Calu3 (cell line): ENCODE measurements at regions not wholly inside any gene's neighbourhood (a gene's known extent, or its start where the extent isn't known, plus 50 kb on each side); places are given as distances from the start of the nearest gene placed in this dataset.

Source experiments
- BruUV-seq: library from RNA; stranded (reverse); fragments of 400-500 nt; replicated peaks from 2 replicates; lab custom pipeline; 2021; lab: Mats Ljungman, UMichigan
- CTCF ChIA-PET: fragments of 300-600 bp; sonication (Branson Sonifier 250); formaldehyde crosslinking; loops from one replicate; lab custom pipeline; 2022; ENCODE audit warnings: antibody characterized with exemption; lab: Charles Lee
- DNase-seq: peaks from one replicate; pipeline ENCODE4 v3.0.0; 2022
- H3K27ac Mint-ChIP-seq: one replicate; pipeline ENCODE4 v1.8.0; 2022; ENCODE audit warnings: mixed read lengths; ENCODE audit not compliant: unreplicated experiment
- H3K27me3 Mint-ChIP-seq: one replicate; pipeline ENCODE4 v1.8.0; 2022; ENCODE audit warnings: mixed read lengths; ENCODE audit not compliant: unreplicated experiment
- H3K36me3 Mint-ChIP-seq: one replicate; pipeline ENCODE4 v1.8.0; 2022; ENCODE audit warnings: mild to moderate bottlenecking, moderate library complexity, mixed read lengths; ENCODE audit not compliant: insufficient read depth, unreplicated experiment
- H3K4me1 Mint-ChIP-seq: one replicate; pipeline ENCODE4 v1.8.0; 2022; ENCODE audit warnings: mild to moderate bottlenecking, low read depth, mixed read lengths; ENCODE audit not compliant: unreplicated experiment
- H3K4me3 Mint-ChIP-seq: one replicate; pipeline ENCODE4 v1.8.0; 2022; ENCODE audit warnings: mild to moderate bottlenecking, low read depth, moderate library complexity, mixed read lengths; ENCODE audit not compliant: unreplicated experiment
- H3K9me3 Mint-ChIP-seq: one replicate; pipeline ENCODE4 v1.8.0; 2022; ENCODE audit warnings: low read depth, mixed read lengths; ENCODE audit not compliant: unreplicated experiment
- CTCF ChIP-seq: fragments of 200-600 bp; IDR thresholded peaks from one replicate; pipeline ENCODE4 v1.8.0; 2022; ENCODE audit warnings: antibody characterized with exemption; ENCODE audit not compliant: unreplicated experiment
- intact Hi-C: fragments of 100-400 bp; cut with micrococcal nuclease; formaldehyde crosslinking; loops from one replicate; pipeline ENCODE4 v1.10.0; 2022; ENCODE audit not compliant: unreplicated experiment

GRCh38 chr6:19336579-19336978 lies 500.6 kb upstream of the ID4 start:
- no peak for TF ChIP-seq CTCF
- no peaks in the 10 kb centered on the region for H3K4me1 Mint-ChIP-seq
- no peak for DNase-seq
- H3K9me3 Mint-ChIP-seq, result peaks cover 13% of the 10 kb centered on the region
- no TSS peak for BruUV-seq
- H3K27me3 Mint-ChIP-seq, result no peaks in the 10 kb centered on the region
- H3K4me3 Mint-ChIP-seq, result no peak overlapping the region
- CTCF ChIA-PET, result no interaction called here
- H3K27ac Mint-ChIP-seq, result no peak overlapping the region
- intact Hi-C loops, result no loop called here
- no peaks in the 10 kb centered on the region for H3K36me3 Mint-ChIP-seq

DNA sequence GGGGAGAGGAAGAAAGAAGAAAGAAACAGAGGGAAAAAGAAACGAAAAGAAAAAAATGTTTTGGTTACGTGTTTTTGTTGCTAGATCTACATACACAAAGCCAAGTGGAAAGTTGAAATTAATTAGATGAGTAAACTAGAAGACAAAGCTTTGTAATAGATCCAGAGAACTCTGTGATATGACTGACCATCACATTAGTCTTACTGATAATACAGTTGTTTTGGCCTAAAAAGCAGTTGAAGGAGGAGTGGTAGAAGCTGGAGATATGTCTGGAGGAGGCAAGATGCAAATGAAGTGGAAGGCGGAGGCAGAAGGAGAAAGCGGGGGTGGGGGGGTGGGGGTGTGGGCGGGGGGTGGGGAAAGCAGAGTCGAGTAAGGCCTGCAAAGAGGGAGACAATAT lies 500.1 kb upstream of the ID4 start:
- intact Hi-C loops, result no loop called here
- Mint-ChIP-seq H3K9me3 (peaks cover 13% of the 10 kb centered on the region), H3K27ac (no peak overlapping the region), H3K4me1 (no peaks in the 10 kb centered on the region), H3K4me3 (no peak overlapping the region), H3K36me3 (no peaks in the 10 kb centered on the region), H3K27me3 (no peaks in the 10 kb centered on the region)
- CTCF ChIA-PET, result no interaction called here
- no peak for DNase-seq
- no peak for TF ChIP-seq CTCF
- BruUV-seq, result no TSS peak

- no peaks in the 10 kb centered on the region for H3K4me1 Mint-ChIP-seq
- H3K27me3 Mint-ChIP-seq, result no peaks in the 10 kb centered on the region
- no peak for DNase-seq
- H3K4me3 Mint-ChIP-seq, result no peak overlapping the region
- H3K27ac Mint-ChIP-seq, result no peak overlapping the region
- peaks cover 17% of the 10 kb centered on the region for H3K9me3 Mint-ChIP-seq
- no TSS peak for BruUV-seq
- H3K36me3 Mint-ChIP-seq, result no peaks in the 10 kb centered on the region
- CTCF ChIA-PET, result interaction anchor here (0.6 kb wide), 1 partner anchor 106 kb away, joined by 3 read pairs; no protein-coding TSS in a partner anchor
- no peak for TF ChIP-seq CTCF
- intact Hi-C loops, result no loop called here
Measured at GRCh38 chr6:19342616-19343015, 494.6 kb upstream of the ID4 start.

DNA sequence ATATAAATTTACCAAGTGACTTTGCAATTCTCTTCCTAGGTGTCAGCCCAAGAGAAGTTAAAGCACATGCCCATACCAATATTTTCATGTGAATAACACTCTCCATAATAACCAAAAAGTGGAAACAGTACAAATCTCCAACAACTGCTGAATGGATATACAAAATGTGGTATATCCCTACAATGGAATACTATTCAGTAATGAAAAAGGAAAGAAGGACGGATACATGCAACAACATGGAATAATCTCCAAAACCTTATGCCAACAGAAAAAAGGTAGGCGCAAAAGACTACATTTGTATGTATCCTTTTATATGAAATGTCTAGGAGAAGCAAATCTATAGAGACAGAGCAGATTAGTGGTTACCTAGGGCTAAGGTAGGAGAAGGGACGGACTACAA lies 487.7 kb upstream of the ID4 start:
- BruUV-seq, result no TSS peak
- no peak overlapping the region for H3K27ac Mint-ChIP-seq
- H3K27me3 Mint-ChIP-seq, result no peaks in the 10 kb centered on the region
- CTCF ChIA-PET, result no interaction called here
- no peaks in the 10 kb centered on the region for H3K4me1 Mint-ChIP-seq
- intact Hi-C loops, result no loop called here
- no peak for DNase-seq
- no peaks in the 10 kb centered on the region for H3K36me3 Mint-ChIP-seq
- no peak overlapping the region for H3K4me3 Mint-ChIP-seq
- peaks cover 13% of the 10 kb centered on the region for H3K9me3 Mint-ChIP-seq
- TF ChIP-seq CTCF, result no peak

DNA sequence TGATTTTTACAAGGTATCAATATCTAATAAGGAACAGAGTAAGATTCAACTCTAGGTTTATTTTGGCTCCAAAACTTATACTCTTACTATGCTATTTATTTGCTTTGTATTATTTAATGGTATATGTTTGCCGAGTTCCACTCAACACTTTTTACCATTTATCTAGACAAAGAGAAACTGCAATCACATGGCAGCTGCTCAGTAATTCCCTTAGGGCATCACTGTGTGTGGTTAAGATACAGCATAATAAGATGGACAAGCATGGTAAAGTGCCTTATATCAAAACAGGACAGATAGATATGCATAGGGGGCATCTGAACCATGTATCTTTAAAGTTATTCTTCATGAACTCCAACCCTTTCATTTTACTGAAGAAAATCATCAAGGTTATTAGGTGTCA lies 483.0 kb upstream of the ID4 start:
- BruUV-seq, result no TSS peak

More for the DNA sequence above, 483.0 kb upstream of the ID4 start:
- CTCF ChIA-PET, result no interaction called here
- no peak overlapping the region for H3K4me3 Mint-ChIP-seq
- intact Hi-C loops, result no loop called here
- H3K9me3 Mint-ChIP-seq, result peaks cover 10% of the 10 kb centered on the region
- no peak overlapping the region for H3K27ac Mint-ChIP-seq
- no peak for TF ChIP-seq CTCF
- no peak for DNase-seq
- no peaks in the 10 kb centered on the region for H3K4me1 Mint-ChIP-seq
- no peaks in the 10 kb centered on the region for H3K36me3 Mint-ChIP-seq
- H3K27me3 Mint-ChIP-seq, result no peaks in the 10 kb centered on the region
